ENCODE measurements at regions not wholly inside any gene's neighbourhood (a gene's known extent, or its start where the extent isn't known, plus 50 kb on each side); places are given as distances from the start of the nearest gene placed in this dataset.

DNA sequence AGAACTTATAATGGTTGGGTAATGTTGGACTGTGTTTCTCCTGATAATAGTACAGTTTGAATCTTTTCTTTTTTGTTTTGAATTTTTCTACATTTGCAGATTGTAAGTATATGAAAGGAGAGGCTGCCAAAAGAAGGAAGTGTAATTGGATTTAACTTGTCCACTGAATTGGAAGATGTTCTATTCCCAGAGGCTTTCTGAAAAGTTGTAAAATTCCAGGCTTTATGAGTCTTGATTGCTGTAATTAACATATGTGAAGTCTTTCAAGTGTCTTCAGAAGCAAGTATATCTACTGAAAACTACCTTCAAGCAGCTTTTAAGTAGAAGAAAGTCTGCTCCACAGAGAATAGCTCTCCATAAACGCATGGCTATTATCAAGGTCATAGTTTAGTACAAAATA lies 2456.4 kb downstream of the PCDH7 start:
- DNase-seq (ENCODE audit: low read depth in 1 of 2, low spot score in 1 of 2), result no peak
- Histone ChIP-seq H3K4me2 (no peak overlapping the region), H3K4me3 (no peak overlapping the region), H3K9me3 (no peaks in the 10 kb centered on the region), H3K27ac (no peak overlapping the region), H3K4me1 (no peaks in the 10 kb centered on the region)
- no peak for ATAC-seq
- POLR2A ChIA-PET, result no interaction called here
- CTCF ChIA-PET, result no interaction called here
- TF ChIP-seq, protein P1, sequence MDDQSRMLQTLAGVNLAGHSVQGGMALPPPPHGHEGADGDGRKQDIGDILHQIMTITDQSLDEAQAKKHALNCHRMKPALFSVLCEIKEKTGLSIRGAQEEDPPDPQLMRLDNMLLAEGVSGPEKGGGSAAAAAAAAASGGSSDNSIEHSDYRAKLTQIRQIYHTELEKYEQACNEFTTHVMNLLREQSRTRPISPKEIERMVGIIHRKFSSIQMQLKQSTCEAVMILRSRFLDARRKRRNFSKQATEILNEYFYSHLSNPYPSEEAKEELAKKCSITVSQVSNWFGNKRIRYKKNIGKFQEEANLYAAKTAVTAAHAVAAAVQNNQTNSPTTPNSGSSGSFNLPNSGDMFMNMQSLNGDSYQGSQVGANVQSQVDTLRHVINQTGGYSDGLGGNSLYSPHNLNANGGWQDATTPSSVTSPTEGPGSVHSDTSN (IDR thresholded peaks at IDR 0.05), result no peak
- TF ChIP-seq FOSB (CRISPR knock-in tag; IDR thresholded peaks at IDR 0.05), result no peak
- no peak for TF ChIP-seq HOXA7 (CRISPR knock-in tag; IDR thresholded peaks at IDR 0.05)
- TF ChIP-seq JUN (IDR thresholded peaks at IDR 0.05), result no peak
- TF ChIP-seq POLR2A (IDR thresholded peaks at IDR 0.05; ENCODE audit: low read length), result no peak
- TF ChIP-seq CHD4 (IDR thresholded peaks at IDR 0.05; ENCODE audit: borderline replicate concordance), result no peak
- TF ChIP-seq SMC3 (IDR thresholded peaks at IDR 0.05), result no peak
- TF ChIP-seq, protein P2, sequence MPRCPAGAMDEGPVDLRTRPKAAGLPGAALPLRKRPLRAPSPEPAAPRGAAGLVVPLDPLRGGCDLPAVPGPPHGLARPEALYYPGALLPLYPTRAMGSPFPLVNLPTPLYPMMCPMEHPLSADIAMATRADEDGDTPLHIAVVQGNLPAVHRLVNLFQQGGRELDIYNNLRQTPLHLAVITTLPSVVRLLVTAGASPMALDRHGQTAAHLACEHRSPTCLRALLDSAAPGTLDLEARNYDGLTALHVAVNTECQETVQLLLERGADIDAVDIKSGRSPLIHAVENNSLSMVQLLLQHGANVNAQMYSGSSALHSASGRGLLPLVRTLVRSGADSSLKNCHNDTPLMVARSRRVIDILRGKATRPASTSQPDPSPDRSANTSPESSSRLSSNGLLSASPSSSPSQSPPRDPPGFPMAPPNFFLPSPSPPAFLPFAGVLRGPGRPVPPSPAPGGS (IDR thresholded peaks at IDR 0.05), result no peak
- TF ChIP-seq RCOR1 (IDR thresholded peaks at IDR 0.05; ENCODE audit: low read depth, low read length), result no peak
- TF ChIP-seq, protein P3, sequence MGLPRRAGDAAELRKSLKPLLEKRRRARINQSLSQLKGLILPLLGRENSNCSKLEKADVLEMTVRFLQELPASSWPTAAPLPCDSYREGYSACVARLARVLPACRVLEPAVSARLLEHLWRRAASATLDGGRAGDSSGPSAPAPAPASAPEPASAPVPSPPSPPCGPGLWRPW (IDR thresholded peaks at IDR 0.05), result no peak
- TF ChIP-seq RARB (CRISPR knock-in tag; IDR thresholded peaks at IDR 0.05), result no peak
- TF ChIP-seq ZFP36 (IDR thresholded peaks at IDR 0.05; ENCODE audit: borderline replicate concordance, partially characterized antibody), result no peak
- WGBS (ENCODE audit: missing lambda C conversion rate), result 7% methylated on average over 1 of the region's 1 CpG
- no peak for FAIRE-seq

DNA sequence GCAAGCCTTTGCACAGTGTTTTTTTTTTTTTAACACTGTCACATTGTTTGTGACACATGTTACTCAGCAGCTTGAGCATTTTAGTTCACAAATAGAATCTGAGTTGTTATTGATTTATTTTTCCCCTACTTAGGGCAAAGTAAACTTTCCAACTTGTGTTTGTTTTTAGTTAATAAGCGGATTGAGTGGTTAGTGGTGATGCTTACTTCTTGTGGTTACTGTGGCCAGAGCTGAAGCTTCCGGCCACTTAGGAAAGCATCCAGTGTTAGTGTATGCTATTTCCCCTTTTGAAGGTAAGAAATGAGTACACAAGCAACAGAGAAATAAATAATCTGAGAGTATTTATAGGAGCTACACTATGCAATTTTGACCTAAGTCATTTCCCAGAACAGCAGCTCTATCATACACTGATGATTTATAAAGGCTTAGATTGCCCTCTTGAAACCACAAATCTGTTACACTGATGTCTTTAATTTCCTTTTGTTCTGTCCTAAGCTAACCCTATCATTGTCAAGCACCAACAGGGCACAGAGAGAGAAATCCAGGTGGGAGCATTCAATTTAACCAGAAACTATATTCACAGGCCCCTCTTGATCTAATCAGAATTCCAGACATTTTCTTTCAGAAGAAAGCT lies 2464.6 kb downstream of the PCDH7 start:
- Histone ChIP-seq H3K4me3 (no peak overlapping the region), H3K4me1 (no peaks in the 10 kb centered on the region), H3K27ac (no peak overlapping the region), H3K4me2 (no peak overlapping the region), H3K9me3 (no peaks in the 10 kb centered on the region)
- ChIA-PET CTCF (no interaction called here), POLR2A (no interaction called here)
- FAIRE-seq, result no peak
- DNase-seq (ENCODE audit: low read depth in 1 of 2, low spot score in 1 of 2), result no peak
- WGBS (ENCODE audit: missing lambda C conversion rate), result 21% methylated on average over 2 of the region's 2 CpGs
- TF ChIP-seq, protein P4, sequence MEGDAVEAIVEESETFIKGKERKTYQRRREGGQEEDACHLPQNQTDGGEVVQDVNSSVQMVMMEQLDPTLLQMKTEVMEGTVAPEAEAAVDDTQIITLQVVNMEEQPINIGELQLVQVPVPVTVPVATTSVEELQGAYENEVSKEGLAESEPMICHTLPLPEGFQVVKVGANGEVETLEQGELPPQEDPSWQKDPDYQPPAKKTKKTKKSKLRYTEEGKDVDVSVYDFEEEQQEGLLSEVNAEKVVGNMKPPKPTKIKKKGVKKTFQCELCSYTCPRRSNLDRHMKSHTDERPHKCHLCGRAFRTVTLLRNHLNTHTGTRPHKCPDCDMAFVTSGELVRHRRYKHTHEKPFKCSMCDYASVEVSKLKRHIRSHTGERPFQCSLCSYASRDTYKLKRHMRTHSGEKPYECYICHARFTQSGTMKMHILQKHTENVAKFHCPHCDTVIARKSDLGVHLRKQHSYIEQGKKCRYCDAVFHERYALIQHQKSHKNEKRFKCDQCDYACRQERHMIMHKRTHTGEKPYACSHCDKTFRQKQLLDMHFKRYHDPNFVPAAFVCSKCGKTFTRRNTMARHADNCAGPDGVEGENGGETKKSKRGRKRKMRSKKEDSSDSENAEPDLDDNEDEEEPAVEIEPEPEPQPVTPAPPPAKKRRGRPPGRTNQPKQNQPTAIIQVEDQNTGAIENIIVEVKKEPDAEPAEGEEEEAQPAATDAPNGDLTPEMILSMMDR (IDR thresholded peaks at IDR 0.05), result no peak
- TF ChIP-seq ESRRA (IDR thresholded peaks at IDR 0.05; ENCODE audit: borderline replicate concordance, low read length) (no peak), POLR2A (IDR thresholded peaks at IDR 0.05; ENCODE audit: low read length) (no peak), SMC3 (IDR thresholded peaks at IDR 0.05) (no peak)
- no peak for ATAC-seq

DNA sequence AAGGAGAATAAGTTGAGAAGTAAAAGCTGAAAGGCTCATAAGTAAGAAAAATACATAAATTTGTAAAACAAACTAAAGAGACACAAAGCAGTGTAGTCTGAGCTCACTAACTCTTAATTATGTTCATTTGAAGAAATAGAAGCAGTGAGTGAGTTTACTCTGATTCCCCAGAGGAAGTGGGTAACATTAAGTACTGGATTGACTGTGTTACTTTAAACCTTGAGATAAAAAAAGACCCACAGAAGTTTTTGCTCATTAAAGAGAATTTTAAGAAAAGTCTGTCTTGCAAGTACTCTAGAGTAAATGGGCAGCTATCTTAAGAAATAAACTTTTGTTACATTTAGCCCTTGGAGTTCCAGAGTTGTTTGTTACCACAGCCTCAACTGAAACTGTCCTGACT lies 2466.9 kb downstream of the PCDH7 start:
- TF ChIP-seq ZNF302 (CRISPR knock-in tag; IDR thresholded peaks at IDR 0.05), result no peak
- DNase-seq (ENCODE audit: low read depth in 1 of 2, low spot score in 1 of 2) (no peak), ATAC-seq (no peak), FAIRE-seq (no peak)
- CTCF ChIA-PET, result no interaction called here
- H3K4me3 ChIP-seq, result no peak overlapping the region
- H3K9me3 ChIP-seq, result no peaks in the 10 kb centered on the region
- H3K4me2 ChIP-seq, result no peak overlapping the region
- POLR2A ChIA-PET, result no interaction called here
- H3K4me1 ChIP-seq, result no peaks in the 10 kb centered on the region
- no peak overlapping the region for H3K27ac ChIP-seq

DNA sequence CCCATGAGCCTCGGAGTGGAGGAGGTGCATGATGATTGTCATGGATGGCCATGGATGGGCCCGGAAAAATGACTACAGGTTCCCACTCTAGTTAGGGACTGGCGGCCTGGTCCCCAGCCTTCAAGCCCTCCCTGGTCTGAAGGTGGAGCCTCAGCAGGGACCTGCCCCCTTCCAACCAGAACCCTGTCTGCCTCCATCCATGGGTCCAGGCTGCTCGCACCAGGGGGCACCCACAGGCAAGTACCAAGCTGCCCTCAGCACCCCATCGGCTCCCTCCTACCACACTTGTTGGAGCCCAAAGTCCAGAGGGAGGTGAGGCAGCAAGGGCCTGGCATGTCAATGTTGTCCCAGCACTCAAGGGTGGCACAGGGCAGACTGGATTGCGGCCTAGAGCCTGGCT lies 2468.6 kb downstream of the PCDH7 start:
- FAIRE-seq, result no peak
- CTCF ChIA-PET, result no interaction called here
- TF ChIP-seq HOXA7 (CRISPR knock-in tag; IDR thresholded peaks at IDR 0.05) (no peak), ESRRA (IDR thresholded peaks at IDR 0.05; ENCODE audit: borderline replicate concordance, low read length) (no peak), NR3C1 (IDR thresholded peaks at IDR 0.05) (no peak), RARB (CRISPR knock-in tag; IDR thresholded peaks at IDR 0.05) (no peak), HDAC2 (IDR thresholded peaks at IDR 0.05) (no peak), HOXB13 (CRISPR knock-in tag; IDR thresholded peaks at IDR 0.05; ENCODE audit: low read depth) (no peak), JUN (IDR thresholded peaks at IDR 0.05) (no peak), CBX2 (IDR thresholded peaks at IDR 0.05; ENCODE audit: borderline replicate concordance, low read depth) (no peak), RFX5 (IDR thresholded peaks at IDR 0.05) (no peak), CHD2 (IDR thresholded peaks at IDR 0.05; ENCODE audit: low read length, partially characterized antibody) (no peak), MYC (IDR thresholded peaks at IDR 0.05; ENCODE audit: borderline replicate concordance, low read length) (no peak), ZSCAN20 (CRISPR knock-in tag; IDR thresholded peaks at IDR 0.05) (no peak), KDM1A (IDR thresholded peaks at IDR 0.05; ENCODE audit: low read depth) (no peak)
- TF ChIP-seq, protein P4 (IDR thresholded peaks at IDR 0.05), result no peak
- TF ChIP-seq, protein P1 (IDR thresholded peaks at IDR 0.05), result no peak

More for the DNA sequence above, 2468.6 kb downstream of the PCDH7 start:
- Histone ChIP-seq H3K4me2 (no peak overlapping the region), H3K4me3 (no peak overlapping the region), H3K4me1 (no peaks in the 10 kb centered on the region), H3K27ac (no peak overlapping the region), H3K9me3 (no peaks in the 10 kb centered on the region)
- POLR2A ChIA-PET, result no interaction called here
- ATAC-seq, result no peak
- no peak for DNase-seq (ENCODE audit: low read depth in 1 of 2, low spot score in 1 of 2)
- whole genome bisulfite sequencing (ENCODE audit: missing lambda C conversion rate), result 50% methylated on average over 2 of the region's 6 CpGs
